Cardiac muscle cell (in vitro differentiated cells and primary cell): ENCODE measurements at regions not wholly inside any gene's neighbourhood (a gene's known extent, or its start where the extent isn't known, plus 50 kb on each side); places are given as distances from the start of the nearest gene placed in this dataset.
"Not testable (repeated sequence)": the region's sequence is repeated elsewhere in the genome, so short reads cannot be mapped to it uniquely, and the experiment has no call there.

Experiments
- DNase-seq, 2 donors: peaks; one replicate each; pipeline versions ENCODE4 v3.0.0 to v3.0.0-alpha.2; 2010 to 2017; ENCODE audit warnings: low read depth in 1 of 2, low spot score in 1 of 2
- H3K27ac ChIP-seq: fragments of 200-600 bp; sonication (generic); 2 replicates; pipeline ENCODE4 v1.5.1; 2016
- H3K27me3 ChIP-seq: fragments of 200-600 bp; sonication (generic); 2 replicates; pipeline ENCODE4 v1.6.0; 2016; ENCODE audit warnings: control low read depth
- H3K36me3 ChIP-seq: fragments of 200-600 bp; sonication (generic); 2 replicates; pipeline ENCODE4 v1.5.1; 2016; ENCODE audit warnings: control low read depth
- H3K4me1 ChIP-seq: fragments of 200-600 bp; sonication (generic); 2 replicates; pipeline ENCODE4 v1.8.1; 2017; ENCODE audit warnings: low read depth, mild to moderate bottlenecking, mixed run types
- H3K4me3 ChIP-seq: fragments of 200-600 bp; sonication (generic); 2 replicates; pipeline ENCODE4 v1.5.1; 2016; ENCODE audit warnings: mild to moderate bottlenecking
- H3K9me3 ChIP-seq: fragments of 200-600 bp; sonication (generic); 2 replicates; pipeline ENCODE4 v1.5.1; 2017; ENCODE audit warnings: low read depth, mild to moderate bottlenecking, control low read depth
- CTCF ChIP-seq: IDR thresholded peaks from 2 replicates; pipeline ENCODE4 v1.5.1; 2012; ENCODE audit warnings: low read depth, mild to moderate bottlenecking, low read length

- H3K4me3 ChIP-seq: no peak overlapping the region
- H3K36me3 ChIP-seq: no peaks in the 10 kb centered on the region
- no peak for DNase-seq
- no peaks in the 10 kb centered on the region for H3K27me3 ChIP-seq
- H3K9me3 ChIP-seq: no peaks in the 10 kb centered on the region
- no peak overlapping the region for H3K27ac ChIP-seq
- TF ChIP-seq CTCF: no peak
- H3K4me1 ChIP-seq: no peaks in the 10 kb centered on the region
Measured at GRCh38 chr6:164660781-164661180, 648.6 kb downstream of the C6orf118 start.

GRCh38 chr6:164640956-164641355 is 668.4 kb downstream of the C6orf118 start:
- H3K36me3 ChIP-seq: no peaks in the 10 kb centered on the region
- H3K27me3 ChIP-seq: no peaks in the 10 kb centered on the region
- TF ChIP-seq CTCF: no peak
- H3K27ac ChIP-seq: no peak overlapping the region
- H3K9me3 ChIP-seq: no peaks in the 10 kb centered on the region
- H3K4me3 ChIP-seq: no peak overlapping the region
- no peak for DNase-seq
- no peaks in the 10 kb centered on the region for H3K4me1 ChIP-seq

GRCh38 chr6:164628302-164628931 is 681.0 kb downstream of the C6orf118 start:
- no peak for TF ChIP-seq CTCF
- H3K27ac ChIP-seq: no peak overlapping the region
- H3K9me3 ChIP-seq: no peaks in the 10 kb centered on the region
- no peak for DNase-seq
- no peaks in the 10 kb centered on the region for H3K27me3 ChIP-seq
- H3K4me1 ChIP-seq: no peaks in the 10 kb centered on the region
- H3K4me3 ChIP-seq: no peak overlapping the region
- H3K36me3 ChIP-seq: no peaks in the 10 kb centered on the region

- no peak for DNase-seq
- H3K4me1 ChIP-seq: no peaks in the 10 kb centered on the region
- TF ChIP-seq CTCF: no peak
- H3K36me3 ChIP-seq: no peaks in the 10 kb centered on the region
- H3K27me3 ChIP-seq: no peaks in the 10 kb centered on the region
- H3K27ac ChIP-seq: no peak overlapping the region
- H3K4me3 ChIP-seq: no peak overlapping the region
- no peaks in the 10 kb centered on the region for H3K9me3 ChIP-seq
Measured at GRCh38 chr6:164616917-164617524, 692.4 kb downstream of the C6orf118 start.

GRCh38 chr6:164612751-164613150 is 696.7 kb downstream of the C6orf118 start:
- Histone ChIP-seq H3K9me3 (no peaks in the 10 kb centered on the region), H3K27me3 (no peaks in the 10 kb centered on the region), H3K4me1 (no peaks in the 10 kb centered on the region), H3K36me3 (no peaks in the 10 kb centered on the region), H3K4me3 (no peak overlapping the region), H3K27ac (no peak overlapping the region)
- no peak for DNase-seq
- TF ChIP-seq CTCF: no peak

- not testable (repeated sequence) for H3K27ac ChIP-seq, DNase-seq, H3K36me3 ChIP-seq, H3K9me3 ChIP-seq, H3K27me3 ChIP-seq, H3K4me3 ChIP-seq, H3K4me1 ChIP-seq
Measured at GRCh38 chr6:164610859-164611258, 698.5 kb downstream of the C6orf118 start.

GRCh38 chr6:164602415-164602814 is 707.0 kb downstream of the C6orf118 start:
- not testable (repeated sequence) for H3K27ac ChIP-seq, H3K4me3 ChIP-seq, H3K9me3 ChIP-seq, H3K27me3 ChIP-seq, H3K36me3 ChIP-seq, DNase-seq
- peaks cover 16% of the 10 kb centered on the region for H3K4me1 ChIP-seq
